Panc1 (cell line): ENCODE measurements at regions not wholly inside any gene's neighbourhood (a gene's known extent, or its start where the extent isn't known, plus 50 kb on each side); places are given as distances from the start of the nearest gene placed in this dataset.

Experiments used
- ATAC-seq: fragments of 200-7000 bp; cut with Tn5 transposase; 2 replicates; pipeline ENCODE4 v1.9.1; 2020; ENCODE audit warnings: mild to moderate bottlenecking, moderate library complexity
- BruUV-seq: library from RNA; stranded (reverse); fragments of 400-500 nt; replicated peaks from 2 replicates; lab custom pipeline; 2021; lab: Mats Ljungman, UMichigan
- CTCF ChIA-PET: fragments of 300-600 bp; sonication (Branson Sonifier 250); formaldehyde crosslinking; loops from one replicate; lab custom pipeline; 2022; ENCODE audit warnings: antibody characterized with exemption; lab: Charles Lee
- POLR2A ChIA-PET: fragments of 300-600 bp; sonication (Branson Sonifier 250); formaldehyde crosslinking; loops from one replicate; lab custom pipeline; 2022; ENCODE audit warnings: antibody characterized with exemption; lab: Charles Lee
- DNase-seq: peaks from one replicate; pipeline ENCODE4 v3.0.0-alpha.2; 2010; ENCODE audit warnings: low read depth, low spot score
- H3K27ac ChIP-seq: 2 replicates; pipeline ENCODE4 v1.5.1; 2011; ENCODE audit warnings: mild to moderate bottlenecking, low read length, inconsistent platforms
- H3K27me3 ChIP-seq: fragments of 200-500 bp; sonication (Bioruptor generic); 2 replicates; pipeline ENCODE4 v1.6.0; 2014; ENCODE audit warnings: low read length, inconsistent platforms; ENCODE audit not compliant: control insufficient read depth, insufficient read depth
- H3K36me3 ChIP-seq: fragments of 200-500 bp; sonication (Bioruptor generic); 2 replicates; pipeline ENCODE4 v1.5.1; 2014; ENCODE audit warnings: inconsistent platforms, mild to moderate bottlenecking, low read length, moderate library complexity; ENCODE audit not compliant: control insufficient read depth, insufficient read depth
- H3K4me1 ChIP-seq: 2 replicates; pipeline ENCODE4 v1.5.1; 2011; ENCODE audit warnings: inconsistent platforms, mild to moderate bottlenecking, low read length, moderate library complexity; ENCODE audit not compliant: control insufficient read depth, insufficient read depth
- H3K4me3 ChIP-seq, 2 experiments: 2 replicates each; pipeline ENCODE4 v1.5.1; 2011 to 2012; ENCODE audit warnings: low read depth in 2 of 2, low read length in 2 of 2, mild to moderate bottlenecking in 2 of 2, inconsistent platforms in 1 of 2, moderate library complexity in 1 of 2
- H3K9me3 ChIP-seq: fragments of 200-500 bp; sonication (Bioruptor generic); 2 replicates; pipeline ENCODE4 v1.5.1; 2014; ENCODE audit warnings: low read depth, mild to moderate bottlenecking, inconsistent platforms, low read length, moderate library complexity; ENCODE audit not compliant: control insufficient read depth, insufficient read depth
- CTCF ChIP-seq: fragments of 450-650 bp; IDR thresholded peaks from 2 replicates; pipeline ENCODE4 v1.5.1; 2017; ENCODE audit warnings: mild to moderate bottlenecking
- POLR2AphosphoS5 ChIP-seq: IDR thresholded peaks from 2 replicates; pipeline ENCODE4 v1.6.1; 2012; ENCODE audit warnings: mild to moderate bottlenecking, low read depth, low read length, moderate library complexity
- REST ChIP-seq, 2 experiments: IDR thresholded peaks; 2 replicates each; pipeline ENCODE4 v1.6.1; 2011 to 2012; ENCODE audit warnings: low read depth in 2 of 2, control low read depth in 1 of 2, low read length in 1 of 2, mild to moderate bottlenecking in 1 of 2, moderate library complexity in 1 of 2; ENCODE audit not compliant: insufficient read depth in 1 of 2
- SIN3A ChIP-seq: IDR thresholded peaks from 2 replicates; pipeline ENCODE4 v1.6.1; 2012; ENCODE audit warnings: low read depth, mild to moderate bottlenecking, low read length, moderate library complexity, borderline replicate concordance; ENCODE audit not compliant: insufficient read depth
- TCF7L2 ChIP-seq: IDR thresholded peaks from 2 replicates; pipeline ENCODE4 v1.6.1; 2011; ENCODE audit warnings: mild to moderate bottlenecking, low read depth, low read length, inconsistent platforms
- in situ Hi-C: cut with HindIII; loops from 2 replicates; pipeline ENCODE4 v1.10.0; 2016; ENCODE audit warnings: low sequenced_read_pairs, low pct_unique_long_range_greater_than_20kb
- intact Hi-C: fragments of 100-400 bp; cut with micrococcal nuclease; formaldehyde crosslinking; loops from one replicate; pipeline ENCODE4 v1.10.0; 2022; ENCODE audit not compliant: unreplicated experiment

GRCh38 chr14:71202881-71203280 lies 295.6 kb downstream of the PCNX1 start:
- no peaks in the 10 kb centered on the region for H3K4me1 ChIP-seq
- H3K4me3 ChIP-seq: no peak overlapping the region
- in situ Hi-C loops: no loop called here
- H3K27ac ChIP-seq: no peak overlapping the region
- no peaks in the 10 kb centered on the region for H3K27me3 ChIP-seq
- ChIA-PET POLR2A (no interaction called here), CTCF (no interaction called here)
- ATAC-seq (no peak), DNase-seq (no peak)
- TF ChIP-seq SIN3A (no peak), CTCF (no peak), POLR2AphosphoS5 (no peak), TCF7L2 (no peak), REST (IDR thresholded peaks at IDR 0.05; ENCODE audit: insufficient read depth in 1 of 2, low read depth in 2 of 2, low read length in 1 of 2) (no peak)
- no peaks in the 10 kb centered on the region for H3K9me3 ChIP-seq
- no peaks in the 10 kb centered on the region for H3K36me3 ChIP-seq
- no TSS peak for BruUV-seq
- intact Hi-C loops: no loop called here

GRCh38 chr14:71203306-71203705 lies 296.0 kb downstream of the PCNX1 start:
- H3K4me3 ChIP-seq: no peak overlapping the region
- TF ChIP-seq SIN3A: no peak
- no peak for TF ChIP-seq CTCF
- TF ChIP-seq POLR2AphosphoS5: no peak
- TF ChIP-seq TCF7L2: no peak
- no peak for TF ChIP-seq REST (IDR thresholded peaks at IDR 0.05; ENCODE audit: insufficient read depth in 1 of 2, low read depth in 2 of 2, low read length in 1 of 2)
- no TSS peak for BruUV-seq
- CTCF ChIA-PET: no interaction called here
- in situ Hi-C loops: no loop called here
- no peak overlapping the region for H3K27ac ChIP-seq
- no peaks in the 10 kb centered on the region for H3K9me3 ChIP-seq
- no peaks in the 10 kb centered on the region for H3K36me3 ChIP-seq
- no peaks in the 10 kb centered on the region for H3K4me1 ChIP-seq
- DNase-seq (no peak), ATAC-seq (no peak)
- POLR2A ChIA-PET: no interaction called here
- no peaks in the 10 kb centered on the region for H3K27me3 ChIP-seq
- intact Hi-C loops: no loop called here
